GM13976 (cell line): ENCODE measurements at regions not wholly inside any gene's neighbourhood (a gene's known extent, or its start where the extent isn't known, plus 50 kb on each side); places are given as distances from the start of the nearest gene placed in this dataset.

ENCODE experiments used
- DNase-seq: peaks from one replicate; pipeline ENCODE4 v3.0.0; 2012; ENCODE audit warnings: low spot score
- in situ Hi-C: fragments of 300-500 bp; cut with MboI; formaldehyde crosslinking; loops from one replicate; pipeline ENCODE4 v1.12.0; 2022; ENCODE audit warnings: low sequenced_read_pairs, mixed read lengths, inconsistent platforms; ENCODE audit not compliant: unreplicated experiment
- TF ChIP-seq, protein P1 (sequence below): IDR thresholded peaks from 2 replicates; pipeline ENCODE4 v1.5.1; 2012; ENCODE audit warnings: borderline replicate concordance, mild to moderate bottlenecking; ENCODE audit not compliant: insufficient read depth; ENCODE audit errors: extremely low read depth, missing control alignments, control extremely low read depth

DNA sequence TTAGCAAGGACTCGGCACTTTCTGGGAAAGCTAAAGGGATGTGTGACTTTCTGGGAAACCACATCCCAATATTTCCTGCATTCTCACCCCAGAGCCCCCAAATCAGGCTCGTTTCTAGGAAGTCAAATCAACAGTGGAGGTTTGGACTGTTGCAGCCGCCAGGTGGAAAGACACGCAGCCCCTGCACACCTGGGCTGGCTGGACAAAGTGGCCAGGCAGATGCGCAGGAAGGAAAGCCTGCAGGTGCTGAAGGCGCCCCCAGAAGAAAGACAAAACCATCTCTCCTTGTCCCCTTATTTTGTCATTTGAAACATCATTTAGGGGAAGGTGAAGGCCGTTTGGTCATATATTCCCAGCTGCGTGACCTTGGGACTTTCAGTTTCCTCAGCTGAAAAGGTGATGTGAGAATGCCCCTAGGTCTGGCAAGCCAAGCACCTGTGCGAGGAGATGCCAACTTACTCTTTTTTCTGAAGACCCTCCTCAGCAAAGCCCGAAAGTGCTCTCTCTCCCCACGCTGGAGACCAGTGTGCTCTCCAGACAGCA is 97.9 kb upstream of the CPEB4 start:
- in situ Hi-C loops: no loop called here

DNA sequence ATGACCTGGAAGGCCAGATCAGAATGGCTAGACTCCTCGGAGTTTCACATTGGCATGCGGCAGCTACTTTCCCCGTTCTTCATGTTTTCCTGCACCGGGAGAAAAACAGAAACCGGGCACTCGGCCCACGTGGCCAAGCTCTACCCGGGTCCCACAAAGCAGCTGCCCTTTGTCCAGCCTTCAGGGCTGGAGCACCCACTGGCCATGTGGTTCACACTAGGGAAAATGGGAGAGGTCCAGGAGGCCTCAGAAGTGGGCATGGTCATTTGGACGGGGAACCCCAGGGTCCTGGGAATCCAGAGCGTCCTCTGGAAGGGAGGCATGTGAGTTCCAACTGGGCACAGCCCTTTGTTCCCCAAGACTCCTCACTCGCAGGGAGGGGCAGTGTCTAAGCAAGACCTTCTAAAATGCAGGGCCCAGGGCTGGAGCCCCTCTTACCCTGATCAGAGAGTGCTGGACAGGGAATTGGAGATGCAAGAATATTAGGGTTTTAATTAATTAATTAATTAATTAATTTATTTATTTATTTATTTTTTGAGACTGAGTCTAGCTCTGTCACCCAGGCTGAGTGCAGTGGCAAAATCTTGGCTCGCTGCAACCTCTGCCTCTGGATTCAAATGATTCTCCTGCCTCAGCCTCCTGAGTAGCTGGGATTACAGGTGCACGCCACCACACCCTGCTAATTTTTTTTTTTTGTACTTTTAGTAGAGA is 97.2 kb upstream of the CPEB4 start:
- TF ChIP-seq, protein P1, sequence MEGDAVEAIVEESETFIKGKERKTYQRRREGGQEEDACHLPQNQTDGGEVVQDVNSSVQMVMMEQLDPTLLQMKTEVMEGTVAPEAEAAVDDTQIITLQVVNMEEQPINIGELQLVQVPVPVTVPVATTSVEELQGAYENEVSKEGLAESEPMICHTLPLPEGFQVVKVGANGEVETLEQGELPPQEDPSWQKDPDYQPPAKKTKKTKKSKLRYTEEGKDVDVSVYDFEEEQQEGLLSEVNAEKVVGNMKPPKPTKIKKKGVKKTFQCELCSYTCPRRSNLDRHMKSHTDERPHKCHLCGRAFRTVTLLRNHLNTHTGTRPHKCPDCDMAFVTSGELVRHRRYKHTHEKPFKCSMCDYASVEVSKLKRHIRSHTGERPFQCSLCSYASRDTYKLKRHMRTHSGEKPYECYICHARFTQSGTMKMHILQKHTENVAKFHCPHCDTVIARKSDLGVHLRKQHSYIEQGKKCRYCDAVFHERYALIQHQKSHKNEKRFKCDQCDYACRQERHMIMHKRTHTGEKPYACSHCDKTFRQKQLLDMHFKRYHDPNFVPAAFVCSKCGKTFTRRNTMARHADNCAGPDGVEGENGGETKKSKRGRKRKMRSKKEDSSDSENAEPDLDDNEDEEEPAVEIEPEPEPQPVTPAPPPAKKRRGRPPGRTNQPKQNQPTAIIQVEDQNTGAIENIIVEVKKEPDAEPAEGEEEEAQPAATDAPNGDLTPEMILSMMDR: no peak
- in situ Hi-C loops: no loop called here
- DNase-seq: no peak

More for the DNA sequence above, 97.9 kb upstream of the CPEB4 start:
- TF ChIP-seq, protein P1: no peak
- DNase-seq: no peak

DNA sequence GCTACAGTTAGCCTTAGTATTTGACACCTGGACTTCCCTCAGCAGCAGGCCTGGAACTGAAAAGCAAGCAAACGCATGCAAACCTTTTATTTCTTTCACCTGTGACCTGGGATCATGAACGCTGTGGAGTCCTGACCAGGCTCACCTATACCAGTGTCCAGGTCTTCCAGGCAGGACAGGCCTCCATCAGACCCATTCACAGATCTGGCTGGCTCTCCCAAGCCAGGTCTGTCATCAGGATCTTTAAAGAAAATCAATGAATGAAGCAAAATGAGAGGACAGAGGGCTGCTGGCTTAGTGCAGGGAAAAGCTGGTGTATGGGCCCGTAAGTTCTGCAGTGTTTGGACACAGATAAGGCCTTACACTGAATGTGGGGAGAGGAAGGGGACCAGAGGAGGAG is 96.3 kb upstream of the CPEB4 start:
- TF ChIP-seq, protein P1: no peak
- no peak for DNase-seq
- in situ Hi-C loops: no loop called here

DNA sequence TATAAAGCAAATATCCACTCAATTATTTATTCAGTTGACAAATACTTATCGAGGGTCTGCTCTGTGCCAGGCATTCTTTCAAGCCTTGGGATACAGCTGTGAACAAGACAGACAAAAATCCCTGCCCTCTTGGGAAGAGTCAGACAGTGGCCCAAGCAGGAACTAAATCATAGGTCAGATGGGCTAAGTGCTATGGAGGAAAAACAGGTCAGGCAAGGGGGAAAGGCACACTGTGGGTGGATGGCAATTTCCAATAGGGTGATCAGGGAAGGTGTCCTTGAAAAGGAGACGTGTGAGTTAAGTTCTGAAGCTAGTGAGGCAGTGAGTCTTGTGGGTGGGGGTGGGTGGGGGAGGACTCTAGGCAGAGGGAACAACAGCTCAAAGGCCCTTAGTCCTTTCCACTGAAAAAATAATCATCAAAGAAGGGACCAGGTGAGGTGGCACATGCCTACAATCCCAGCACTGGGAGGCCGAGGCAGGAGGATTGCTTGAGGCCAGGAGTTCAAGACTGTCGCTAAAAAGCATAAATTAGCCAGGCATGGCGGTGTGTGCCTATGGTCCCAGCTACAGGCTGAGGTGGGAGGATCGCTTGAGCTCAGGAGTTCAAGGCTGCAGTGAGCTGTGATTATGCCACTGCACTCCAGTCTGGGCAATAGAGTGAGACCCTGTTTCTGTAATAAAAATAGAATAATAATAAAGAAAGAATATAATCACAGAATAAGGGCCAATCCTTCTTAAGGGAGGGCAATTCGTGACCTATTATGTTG is 95.2 kb upstream of the CPEB4 start:
- in situ Hi-C loops: no loop called here
- no peak for DNase-seq
- TF ChIP-seq, protein P1: no peak

DNA sequence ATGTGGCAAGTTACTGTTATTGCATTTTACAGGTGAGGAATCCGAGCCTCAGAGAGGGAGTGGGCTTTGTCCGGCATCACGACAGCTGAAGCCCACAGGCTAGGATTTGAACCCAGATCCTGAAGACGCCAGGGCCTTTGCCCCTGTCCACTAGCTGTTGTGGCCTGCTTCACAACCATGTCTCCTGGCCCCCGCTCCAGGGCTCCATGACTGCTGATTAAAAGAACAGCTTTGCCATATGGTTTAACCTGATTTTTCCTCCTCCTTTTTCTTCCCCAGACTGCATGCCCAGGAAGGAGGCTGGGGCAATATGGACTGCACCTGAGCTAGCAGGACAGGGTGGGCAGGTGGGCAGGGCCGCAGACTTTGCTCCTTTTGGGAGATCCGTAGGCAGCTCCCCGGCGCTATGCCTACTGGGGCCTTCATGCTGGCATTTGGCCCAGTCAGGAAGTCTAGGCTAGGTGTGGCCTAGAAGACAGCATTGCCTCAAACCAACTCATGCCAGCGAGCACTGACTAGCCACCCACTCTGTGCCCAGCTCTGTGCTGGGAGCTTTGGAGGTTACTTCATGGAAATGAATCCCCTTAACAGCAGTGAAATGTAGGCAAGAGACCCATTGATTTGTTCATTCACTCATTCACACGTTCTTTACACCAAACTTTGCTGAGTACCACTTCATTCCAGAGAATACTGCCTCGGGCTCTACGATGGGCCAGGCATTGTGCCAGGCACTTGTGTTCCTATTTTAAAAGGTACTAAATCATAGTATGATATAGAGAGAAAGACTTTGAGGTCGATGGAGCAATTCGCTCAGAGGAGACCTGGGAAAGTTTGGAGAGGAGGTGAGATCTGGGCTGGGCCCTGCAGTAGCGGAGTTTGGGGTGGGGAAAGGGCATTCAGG is 94.3 kb upstream of the CPEB4 start:
- no peak for DNase-seq
- TF ChIP-seq, protein P1: no peak
- in situ Hi-C loops: no loop called here

DNA sequence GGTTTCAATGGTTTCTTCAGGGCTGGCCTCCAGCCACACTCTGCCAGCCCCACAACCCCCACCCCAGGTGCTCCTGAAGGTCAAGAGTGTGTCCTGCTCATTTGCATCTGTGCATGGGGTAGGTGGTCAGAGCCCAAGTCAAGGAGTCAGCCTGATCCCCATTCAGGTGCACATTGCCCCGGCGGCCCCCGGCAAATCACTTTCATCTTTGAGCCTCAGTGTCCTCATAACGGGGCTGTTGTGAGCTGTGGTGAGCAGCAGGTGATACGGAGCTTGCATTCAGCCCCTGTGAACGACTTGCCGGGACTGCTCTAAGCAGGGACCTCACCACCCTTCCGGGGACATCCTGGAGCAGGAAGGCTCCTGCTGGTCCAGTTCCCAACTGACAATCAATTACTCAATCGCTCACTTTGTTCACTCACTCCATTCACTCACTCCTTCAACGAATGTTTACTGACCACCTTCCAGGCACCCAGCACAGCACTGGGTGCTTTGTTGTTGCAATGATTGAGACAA is 93.2 kb upstream of the CPEB4 start:
- TF ChIP-seq, protein P1: no peak
- no peak for DNase-seq
- in situ Hi-C loops: no loop called here
